HEK293 (cell line): ENCODE measurements at regions not wholly inside any gene's neighbourhood (a gene's known extent, or its start where the extent isn't known, plus 50 kb on each side); places are given as distances from the start of the nearest gene placed in this dataset.

Experiments used
- CTCF ChIA-PET: fragments of 350-600 bp; formaldehyde crosslinking; extraction: SDS; loops from one replicate; lab custom pipeline; 2021; ENCODE audit warnings: antibody characterized with exemption; lab: Yijun Ruan, JAX
- POLR2A ChIA-PET: fragments of 300-600 bp; formaldehyde crosslinking; extraction: SDS; loops from one replicate; lab custom pipeline; 2020; ENCODE audit warnings: antibody characterized with exemption, inconsistent platforms; lab: Yijun Ruan, JAX
- H3K27ac ChIP-seq: fragments of 200-500 bp; sonication (Bioruptor generic); 2 replicates; pipeline ENCODE4 v1.5.1; 2014; ENCODE audit warnings: low read depth, low read length, control low read depth, inconsistent platforms; ENCODE audit errors: extremely low read depth
- H3K36me3 ChIP-seq, 2 experiments: fragments of 200-500 bp in 1 of 2; sonication (Bioruptor generic) in 1 of 2; 1 replicate in 1 of 2; 2 replicates in 1 of 2; pipeline ENCODE4 v1.5.1; 2014 to 2017; ENCODE audit warnings: inconsistent platforms in 2 of 2, low read length in 2 of 2; ENCODE audit not compliant: control insufficient read depth in 2 of 2, insufficient read depth in 1 of 2
- H3K4me1 ChIP-seq: fragments of 200-500 bp; sonication (Bioruptor generic); 2 replicates; pipeline ENCODE4 v1.5.1; 2014; ENCODE audit warnings: mild to moderate bottlenecking, low read length, inconsistent platforms; ENCODE audit not compliant: control insufficient read depth, insufficient read depth
- H3K4me3 ChIP-seq: 2 replicates; pipeline ENCODE4 v1.5.1; 2011; ENCODE audit warnings: low read depth, mild to moderate bottlenecking, control low read depth, low read length, moderate library complexity
- H3K9me3 ChIP-seq: fragments of 200-500 bp; sonication (Bioruptor generic); 2 replicates; pipeline ENCODE4 v1.5.1; 2014; ENCODE audit warnings: low read depth, low read length, inconsistent platforms; ENCODE audit not compliant: control insufficient read depth, insufficient read depth
- GFI1B ChIP-seq: fragments of 450-650 bp; formaldehyde crosslinking; IDR thresholded peaks from 2 replicates; pipeline ENCODE4 v1.5.1; 2016; ENCODE audit warnings: missing biosample characterization, missing genetic modification characterization
- HOXD13 ChIP-seq: sonication (generic); formaldehyde crosslinking; IDR thresholded peaks from 2 replicates; pipeline ENCODE4 v1.8.0; 2022; ENCODE audit warnings: missing genetic modification reagents, borderline replicate concordance
- YY2 ChIP-seq: fragments of 450-650 bp; formaldehyde crosslinking; IDR thresholded peaks from 2 replicates; pipeline ENCODE4 v1.5.1; 2016; ENCODE audit warnings: missing biosample characterization, missing genetic modification characterization
- ZNF114 ChIP-seq: fragments of 450-650 bp; formaldehyde crosslinking; IDR thresholded peaks from 2 replicates; pipeline ENCODE4 v1.5.0; 2017; ENCODE audit warnings: missing biosample characterization, missing genetic modification characterization
- ZNF146 ChIP-seq: fragments of 450-650 bp; formaldehyde crosslinking; IDR thresholded peaks from 2 replicates; pipeline ENCODE4 v1.5.1; 2016; ENCODE audit warnings: missing biosample characterization, missing genetic modification characterization
- ZNF214 ChIP-seq: fragments of 450-650 bp; formaldehyde crosslinking; IDR thresholded peaks from 2 replicates; pipeline ENCODE4 v1.5.1; 2017; ENCODE audit warnings: missing biosample characterization, mild to moderate bottlenecking, missing genetic modification characterization, borderline replicate concordance
- ZNF324 ChIP-seq: fragments of 450-650 bp; formaldehyde crosslinking; IDR thresholded peaks from 2 replicates; pipeline ENCODE4 v1.5.1; 2016; ENCODE audit warnings: missing biosample characterization, missing genetic modification characterization
- ZNF354C ChIP-seq: fragments of 450-650 bp; formaldehyde crosslinking; IDR thresholded peaks from 2 replicates; pipeline ENCODE4 v1.5.1; 2016; ENCODE audit warnings: missing biosample characterization, missing genetic modification characterization, low read depth, borderline replicate concordance
- ZNF362 ChIP-seq: fragments of 450-650 bp; formaldehyde crosslinking; IDR thresholded peaks from 2 replicates; pipeline ENCODE4 v1.5.1; 2016; ENCODE audit warnings: missing biosample characterization, missing genetic modification characterization
- ZNF521 ChIP-seq: fragments of 450-650 bp; formaldehyde crosslinking; IDR thresholded peaks from 2 replicates; pipeline ENCODE4 v1.5.1; 2017; ENCODE audit warnings: missing biosample characterization, mild to moderate bottlenecking, missing genetic modification characterization
- ZNF670 ChIP-seq: fragments of 450-650 bp; formaldehyde crosslinking; IDR thresholded peaks from 2 replicates; pipeline ENCODE4 v1.5.1; 2016; ENCODE audit warnings: missing biosample characterization, missing genetic modification characterization, low read depth
- ZSCAN23 ChIP-seq: fragments of 450-650 bp; formaldehyde crosslinking; IDR thresholded peaks from 2 replicates; pipeline ENCODE4 v1.5.1; 2016; ENCODE audit warnings: missing biosample characterization, missing genetic modification characterization
- TF ChIP-seq, protein P1 (sequence below): fragments of 450-650 bp; formaldehyde crosslinking; IDR thresholded peaks from 2 replicates; pipeline ENCODE4 v1.5.1; 2017; ENCODE audit warnings: missing biosample characterization, missing genetic modification characterization
- TF ChIP-seq, protein P2 (sequence below): fragments of 450-650 bp; formaldehyde crosslinking; IDR thresholded peaks from 2 replicates; pipeline ENCODE4 v1.5.1; 2016; ENCODE audit warnings: missing biosample characterization, missing genetic modification characterization
- TF ChIP-seq, protein P3 (sequence below): fragments of 450-650 bp; formaldehyde crosslinking; IDR thresholded peaks from 2 replicates; pipeline ENCODE4 v1.5.1; 2016; ENCODE audit warnings: missing biosample characterization, missing genetic modification characterization
- TF ChIP-seq, protein P4 (sequence below): fragments of 450-650 bp; IDR thresholded peaks from 2 replicates; pipeline ENCODE4 v1.5.1; 2018; ENCODE audit warnings: missing biosample characterization, mild to moderate bottlenecking, missing genetic modification characterization

DNA sequence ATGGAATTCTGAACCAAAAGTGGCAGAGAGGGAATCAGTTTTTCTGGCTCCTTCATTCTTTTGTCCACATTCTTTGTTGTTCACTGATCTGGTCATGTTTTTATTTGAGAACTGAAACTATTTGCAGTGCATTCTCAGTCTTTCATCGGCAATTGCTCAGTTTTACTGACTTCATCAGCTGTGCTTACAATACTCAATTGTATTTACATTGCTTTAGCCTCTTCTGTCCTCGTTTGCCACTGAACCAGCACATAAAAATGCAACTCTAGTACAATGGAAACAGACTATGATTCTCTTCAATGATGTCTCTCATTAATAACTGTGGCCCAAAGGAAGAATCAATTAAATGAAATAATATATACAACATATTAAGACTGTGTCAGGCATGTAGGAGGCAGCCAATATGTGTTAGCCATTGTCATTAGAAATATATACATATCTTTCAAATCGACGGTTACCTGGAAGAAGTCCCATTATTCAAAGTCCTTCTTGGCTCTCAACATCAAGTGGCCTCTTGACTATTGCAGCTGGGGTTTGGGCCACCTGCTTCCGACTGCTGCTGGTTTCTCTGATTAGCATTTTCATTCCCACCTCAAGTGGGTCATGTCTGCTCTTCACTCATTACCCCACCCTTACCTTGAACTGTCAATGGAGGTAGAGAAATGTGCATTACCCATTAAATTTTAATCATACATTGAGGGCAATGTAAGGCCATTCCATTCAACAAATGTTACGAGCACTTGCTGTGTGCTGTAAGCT, 600.1 kb downstream of the INSC start:
- Histone ChIP-seq H3K4me3 (no peak overlapping the region), H3K27ac (no peak overlapping the region), H3K4me1 (no peaks in the 10 kb centered on the region), H3K36me3 (no peaks in the 10 kb centered on the region), H3K9me3 (no peaks in the 10 kb centered on the region)
- ChIA-PET CTCF (no interaction called here), POLR2A (no interaction called here)
- TF ChIP-seq ZNF670 (tag by site-specific recombination) (no peak), GFI1B (tag by site-specific recombination) (no peak), ZNF324 (tag by site-specific recombination) (no peak), ZSCAN23 (no peak), ZNF146 (tag by site-specific recombination) (no peak), ZNF114 (tag by site-specific recombination) (no peak), ZNF521 (tag by site-specific recombination) (no peak)
- TF ChIP-seq, all 188 proteins: peak for 0

DNA sequence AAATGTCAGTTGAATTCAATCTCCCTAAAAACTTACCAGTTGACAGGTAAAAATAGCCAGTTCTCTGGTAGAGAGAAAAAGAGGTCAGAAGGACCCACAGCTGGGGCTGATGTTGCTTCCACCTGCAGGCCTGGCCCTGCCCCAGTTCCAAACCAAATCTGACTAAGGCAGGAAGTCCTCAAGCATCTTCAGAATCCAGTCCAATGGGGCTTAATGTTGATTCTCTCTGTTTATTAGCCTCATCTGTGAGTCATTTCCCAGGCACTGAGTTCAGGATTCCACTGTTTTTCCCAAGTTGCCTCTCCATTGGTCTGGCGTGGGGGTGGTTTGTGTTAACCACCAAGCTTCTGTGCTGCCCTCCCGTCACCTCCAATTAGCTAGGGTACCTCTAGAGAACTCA, 601.8 kb downstream of the INSC start:
- H3K27ac ChIP-seq = no peak overlapping the region
- TF ChIP-seq, protein P1, sequence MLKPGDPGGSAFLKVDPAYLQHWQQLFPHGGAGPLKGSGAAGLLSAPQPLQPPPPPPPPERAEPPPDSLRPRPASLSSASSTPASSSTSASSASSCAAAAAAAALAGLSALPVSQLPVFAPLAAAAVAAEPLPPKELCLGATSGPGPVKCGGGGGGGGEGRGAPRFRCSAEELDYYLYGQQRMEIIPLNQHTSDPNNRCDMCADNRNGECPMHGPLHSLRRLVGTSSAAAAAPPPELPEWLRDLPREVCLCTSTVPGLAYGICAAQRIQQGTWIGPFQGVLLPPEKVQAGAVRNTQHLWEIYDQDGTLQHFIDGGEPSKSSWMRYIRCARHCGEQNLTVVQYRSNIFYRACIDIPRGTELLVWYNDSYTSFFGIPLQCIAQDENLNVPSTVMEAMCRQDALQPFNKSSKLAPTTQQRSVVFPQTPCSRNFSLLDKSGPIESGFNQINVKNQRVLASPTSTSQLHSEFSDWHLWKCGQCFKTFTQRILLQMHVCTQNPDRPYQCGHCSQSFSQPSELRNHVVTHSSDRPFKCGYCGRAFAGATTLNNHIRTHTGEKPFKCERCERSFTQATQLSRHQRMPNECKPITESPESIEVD = no peak
- TF ChIP-seq, protein P2, sequence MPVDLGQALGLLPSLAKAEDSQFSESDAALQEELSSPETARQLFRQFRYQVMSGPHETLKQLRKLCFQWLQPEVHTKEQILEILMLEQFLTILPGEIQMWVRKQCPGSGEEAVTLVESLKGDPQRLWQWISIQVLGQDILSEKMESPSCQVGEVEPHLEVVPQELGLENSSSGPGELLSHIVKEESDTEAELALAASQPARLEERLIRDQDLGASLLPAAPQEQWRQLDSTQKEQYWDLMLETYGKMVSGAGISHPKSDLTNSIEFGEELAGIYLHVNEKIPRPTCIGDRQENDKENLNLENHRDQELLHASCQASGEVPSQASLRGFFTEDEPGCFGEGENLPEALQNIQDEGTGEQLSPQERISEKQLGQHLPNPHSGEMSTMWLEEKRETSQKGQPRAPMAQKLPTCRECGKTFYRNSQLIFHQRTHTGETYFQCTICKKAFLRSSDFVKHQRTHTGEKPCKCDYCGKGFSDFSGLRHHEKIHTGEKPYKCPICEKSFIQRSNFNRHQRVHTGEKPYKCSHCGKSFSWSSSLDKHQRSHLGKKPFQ (tag by site-specific recombination) = no peak
- TF ChIP-seq, all 188 proteins: peak for 0
- no peak overlapping the region for H3K4me3 ChIP-seq

DNA sequence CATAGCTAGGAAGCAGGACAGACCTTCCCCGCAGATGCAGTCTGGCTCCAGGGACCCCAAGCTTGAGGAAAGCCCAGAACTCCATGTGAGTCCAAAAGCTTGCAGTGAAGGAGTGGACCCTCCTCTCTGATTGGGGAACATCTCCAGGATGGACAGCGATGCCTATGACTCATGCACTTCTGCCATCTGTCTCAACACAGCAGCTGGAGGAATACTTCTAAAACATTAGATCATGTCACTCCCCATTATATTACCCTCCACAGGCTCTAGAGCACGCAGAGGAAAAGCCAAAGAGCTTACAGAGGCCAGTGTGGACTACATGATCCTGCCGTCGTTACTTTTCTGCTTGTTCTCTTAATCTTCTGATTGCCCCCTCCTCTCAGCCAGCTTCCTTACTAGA, 605.7 kb downstream of the INSC start:
- ChIA-PET POLR2A (no interaction called here), CTCF (interaction anchor here (1.7 kb wide), 1 partner anchor 10 kb away, joined by 4 read pairs; no protein-coding TSS in a partner anchor)
- Histone ChIP-seq H3K36me3 (no peaks in the 10 kb centered on the region), H3K27ac (no peak overlapping the region), H3K4me3 (no peak overlapping the region), H3K4me1 (no peaks in the 10 kb centered on the region), H3K9me3 (no peaks in the 10 kb centered on the region)
- TF ChIP-seq YY2 (tag by site-specific recombination) = no peak
- TF ChIP-seq, protein P3, sequence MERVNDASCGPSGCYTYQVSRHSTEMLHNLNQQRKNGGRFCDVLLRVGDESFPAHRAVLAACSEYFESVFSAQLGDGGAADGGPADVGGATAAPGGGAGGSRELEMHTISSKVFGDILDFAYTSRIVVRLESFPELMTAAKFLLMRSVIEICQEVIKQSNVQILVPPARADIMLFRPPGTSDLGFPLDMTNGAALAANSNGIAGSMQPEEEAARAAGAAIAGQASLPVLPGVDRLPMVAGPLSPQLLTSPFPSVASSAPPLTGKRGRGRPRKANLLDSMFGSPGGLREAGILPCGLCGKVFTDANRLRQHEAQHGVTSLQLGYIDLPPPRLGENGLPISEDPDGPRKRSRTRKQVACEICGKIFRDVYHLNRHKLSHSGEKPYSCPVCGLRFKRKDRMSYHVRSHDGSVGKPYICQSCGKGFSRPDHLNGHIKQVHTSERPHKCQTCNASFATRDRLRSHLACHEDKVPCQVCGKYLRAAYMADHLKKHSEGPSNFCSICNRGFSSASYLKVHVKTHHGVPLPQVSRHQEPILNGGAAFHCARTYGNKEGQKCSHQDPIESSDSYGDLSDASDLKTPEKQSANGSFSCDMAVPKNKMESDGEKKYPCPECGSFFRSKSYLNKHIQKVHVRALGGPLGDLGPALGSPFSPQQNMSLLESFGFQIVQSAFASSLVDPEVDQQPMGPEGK = no peak

More for the DNA sequence above, 601.8 kb downstream of the INSC start:
- no peaks in the 10 kb centered on the region for H3K9me3 ChIP-seq
- H3K36me3 ChIP-seq = no peaks in the 10 kb centered on the region
- CTCF ChIA-PET = interaction anchor here (1.1 kb wide), 1 partner anchor 37 kb away, joined by 3 read pairs; no protein-coding TSS in a partner anchor
- POLR2A ChIA-PET = no interaction called here
- H3K4me1 ChIP-seq = no peaks in the 10 kb centered on the region

DNA sequence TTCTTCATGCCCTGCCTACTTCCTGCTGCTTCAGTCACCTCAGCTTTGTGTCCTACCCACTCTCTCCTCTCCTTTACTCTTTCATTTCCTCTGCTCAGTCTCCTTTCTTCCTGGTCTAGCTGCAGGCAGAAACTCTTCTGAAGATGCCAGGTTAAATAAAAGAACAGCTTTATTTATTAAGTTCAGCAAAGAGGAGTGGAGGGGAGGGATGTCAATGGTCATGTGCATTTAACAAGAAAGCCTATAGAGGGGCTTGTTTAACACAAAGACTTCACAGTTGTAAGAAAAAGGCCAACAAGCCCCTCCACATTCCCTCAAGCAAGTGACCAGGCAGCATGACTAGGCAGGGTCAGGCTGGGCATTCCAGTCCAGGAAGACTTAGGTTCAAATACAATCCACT, 609.2 kb downstream of the INSC start:
- CTCF ChIA-PET = interaction anchor here (0.7 to 1.8 kb wide), 3 partner anchors 13 to 97 kb away, joined by 3 to 5 read pairs (median 3); no protein-coding TSS in a partner anchor
- Histone ChIP-seq H3K9me3 (no peaks in the 10 kb centered on the region), H3K4me1 (no peaks in the 10 kb centered on the region), H3K27ac (no peak overlapping the region), H3K36me3 (no peaks in the 10 kb centered on the region), H3K4me3 (no peak overlapping the region)
- POLR2A ChIA-PET = no interaction called here
- TF ChIP-seq ZNF354C (no peak), ZNF214 (no peak), HOXD13 (CRISPR knock-in tag) (no peak), ZNF362 (tag by site-specific recombination) (no peak)
- TF ChIP-seq, protein P4, sequence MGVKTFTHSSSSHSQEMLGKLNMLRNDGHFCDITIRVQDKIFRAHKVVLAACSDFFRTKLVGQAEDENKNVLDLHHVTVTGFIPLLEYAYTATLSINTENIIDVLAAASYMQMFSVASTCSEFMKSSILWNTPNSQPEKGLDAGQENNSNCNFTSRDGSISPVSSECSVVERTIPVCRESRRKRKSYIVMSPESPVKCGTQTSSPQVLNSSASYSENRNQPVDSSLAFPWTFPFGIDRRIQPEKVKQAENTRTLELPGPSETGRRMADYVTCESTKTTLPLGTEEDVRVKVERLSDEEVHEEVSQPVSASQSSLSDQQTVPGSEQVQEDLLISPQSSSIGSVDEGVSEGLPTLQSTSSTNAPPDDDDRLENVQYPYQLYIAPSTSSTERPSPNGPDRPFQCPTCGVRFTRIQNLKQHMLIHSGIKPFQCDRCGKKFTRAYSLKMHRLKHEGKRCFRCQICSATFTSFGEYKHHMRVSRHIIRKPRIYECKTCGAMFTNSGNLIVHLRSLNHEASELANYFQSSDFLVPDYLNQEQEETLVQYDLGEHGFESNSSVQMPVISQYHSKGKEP (tag by site-specific recombination) = no peak
